ENCODE measurements at regions not wholly inside any gene's neighbourhood (a gene's known extent, or its start where the extent isn't known, plus 50 kb on each side); places are given as distances from the start of the nearest gene placed in this dataset.

DNA sequence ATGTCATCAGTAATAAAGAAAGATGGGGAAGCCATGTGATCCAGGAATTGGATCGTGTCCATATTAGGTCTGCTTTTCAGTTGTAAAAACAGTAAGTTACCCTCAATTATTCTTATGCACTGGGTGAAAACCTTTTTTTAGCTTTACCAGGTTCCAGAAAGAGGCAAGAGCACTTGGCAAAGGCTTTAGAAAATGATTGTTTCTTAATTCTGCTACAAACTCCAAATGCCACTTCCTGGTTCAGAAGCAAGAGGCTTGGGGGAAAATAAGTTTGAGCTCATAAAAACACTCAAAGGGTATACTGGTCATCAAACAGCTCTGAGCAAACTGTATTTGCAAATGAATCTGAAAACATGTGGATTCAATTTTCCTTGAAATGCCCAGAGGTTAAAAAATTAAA lies 615.6 kb downstream of the EBF1 start:
- TF ChIP-seq, protein P1, sequence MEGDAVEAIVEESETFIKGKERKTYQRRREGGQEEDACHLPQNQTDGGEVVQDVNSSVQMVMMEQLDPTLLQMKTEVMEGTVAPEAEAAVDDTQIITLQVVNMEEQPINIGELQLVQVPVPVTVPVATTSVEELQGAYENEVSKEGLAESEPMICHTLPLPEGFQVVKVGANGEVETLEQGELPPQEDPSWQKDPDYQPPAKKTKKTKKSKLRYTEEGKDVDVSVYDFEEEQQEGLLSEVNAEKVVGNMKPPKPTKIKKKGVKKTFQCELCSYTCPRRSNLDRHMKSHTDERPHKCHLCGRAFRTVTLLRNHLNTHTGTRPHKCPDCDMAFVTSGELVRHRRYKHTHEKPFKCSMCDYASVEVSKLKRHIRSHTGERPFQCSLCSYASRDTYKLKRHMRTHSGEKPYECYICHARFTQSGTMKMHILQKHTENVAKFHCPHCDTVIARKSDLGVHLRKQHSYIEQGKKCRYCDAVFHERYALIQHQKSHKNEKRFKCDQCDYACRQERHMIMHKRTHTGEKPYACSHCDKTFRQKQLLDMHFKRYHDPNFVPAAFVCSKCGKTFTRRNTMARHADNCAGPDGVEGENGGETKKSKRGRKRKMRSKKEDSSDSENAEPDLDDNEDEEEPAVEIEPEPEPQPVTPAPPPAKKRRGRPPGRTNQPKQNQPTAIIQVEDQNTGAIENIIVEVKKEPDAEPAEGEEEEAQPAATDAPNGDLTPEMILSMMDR (IDR thresholded peaks at IDR 0.05; ENCODE audit: insufficient read depth, low read length, poor library complexity, severe bottlenecking): no peak
- no peak for DNase-seq (ENCODE audit: low read depth)
- no peak overlapping the region for H3K4me3 ChIP-seq (ENCODE audit: low read depth, low read length)
- no peaks in the 10 kb centered on the region for H3K36me3 ChIP-seq (ENCODE audit: control insufficient read depth, insufficient read depth, low read length)
- H3K27me3 ChIP-seq (ENCODE audit: control insufficient read depth, insufficient read depth, low read length): no peaks in the 10 kb centered on the region

DNA sequence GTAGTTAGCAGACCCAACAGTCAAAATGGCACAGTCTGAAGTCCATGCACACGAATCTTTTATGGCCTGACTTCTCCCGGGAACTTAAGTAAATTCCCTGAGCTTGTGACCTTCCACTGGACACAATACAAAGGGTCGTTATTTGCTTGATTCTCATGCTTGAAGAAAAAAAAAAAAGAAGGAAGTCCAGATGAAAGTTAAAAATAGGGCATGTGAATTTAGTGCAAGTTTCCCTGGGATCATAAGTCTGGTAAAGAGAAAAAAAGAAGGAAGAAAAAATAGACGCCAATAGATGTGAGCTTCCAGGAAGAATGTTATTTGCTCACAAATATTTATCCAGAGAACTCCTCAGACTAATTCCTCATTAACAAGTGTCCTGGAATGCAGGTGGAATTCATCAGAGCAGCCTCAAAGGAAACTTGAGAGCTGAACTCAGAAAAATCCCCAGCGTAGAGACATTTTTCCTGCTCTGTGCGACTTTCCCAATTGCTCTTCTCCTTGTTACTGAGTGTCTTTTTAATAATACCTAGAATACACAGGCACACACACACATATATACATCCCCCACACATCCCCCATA lies 616.3 kb downstream of the EBF1 start:
- TF ChIP-seq, protein P1 (IDR thresholded peaks at IDR 0.05; ENCODE audit: insufficient read depth, low read length, poor library complexity, severe bottlenecking): no peak
- DNase-seq (ENCODE audit: low read depth): no peak
- H3K36me3 ChIP-seq (ENCODE audit: control insufficient read depth, insufficient read depth, low read length): no peaks in the 10 kb centered on the region
- H3K4me3 ChIP-seq (ENCODE audit: low read depth, low read length): no peak overlapping the region
- H3K27me3 ChIP-seq (ENCODE audit: control insufficient read depth, insufficient read depth, low read length): no peaks in the 10 kb centered on the region

DNA sequence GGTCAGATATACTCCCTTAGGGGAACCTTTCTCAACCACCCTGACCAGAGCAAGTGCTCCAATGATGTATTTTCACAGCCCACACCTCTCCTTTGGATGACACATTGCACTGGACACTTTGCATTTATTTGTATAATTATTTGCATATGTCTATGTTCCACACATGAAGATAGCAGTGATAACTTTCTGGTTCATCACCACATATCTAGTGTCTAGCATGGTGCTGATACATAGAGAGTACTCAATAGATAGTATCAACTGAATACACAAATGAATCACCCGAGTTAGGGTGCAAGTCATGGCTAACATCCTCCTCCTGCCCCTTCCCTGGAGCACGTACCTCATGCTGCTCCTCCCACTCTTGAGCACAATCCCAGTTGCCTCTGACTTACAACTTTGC lies 617.6 kb downstream of the EBF1 start:
- TF ChIP-seq, protein P1 (IDR thresholded peaks at IDR 0.05; ENCODE audit: insufficient read depth, low read length, poor library complexity, severe bottlenecking): no peak
- no peak for DNase-seq (ENCODE audit: low read depth)
- no peaks in the 10 kb centered on the region for H3K27me3 ChIP-seq (ENCODE audit: control insufficient read depth, insufficient read depth, low read length)
- no peak overlapping the region for H3K4me3 ChIP-seq (ENCODE audit: low read depth, low read length)
- H3K36me3 ChIP-seq (ENCODE audit: control insufficient read depth, insufficient read depth, low read length): no peaks in the 10 kb centered on the region

DNA sequence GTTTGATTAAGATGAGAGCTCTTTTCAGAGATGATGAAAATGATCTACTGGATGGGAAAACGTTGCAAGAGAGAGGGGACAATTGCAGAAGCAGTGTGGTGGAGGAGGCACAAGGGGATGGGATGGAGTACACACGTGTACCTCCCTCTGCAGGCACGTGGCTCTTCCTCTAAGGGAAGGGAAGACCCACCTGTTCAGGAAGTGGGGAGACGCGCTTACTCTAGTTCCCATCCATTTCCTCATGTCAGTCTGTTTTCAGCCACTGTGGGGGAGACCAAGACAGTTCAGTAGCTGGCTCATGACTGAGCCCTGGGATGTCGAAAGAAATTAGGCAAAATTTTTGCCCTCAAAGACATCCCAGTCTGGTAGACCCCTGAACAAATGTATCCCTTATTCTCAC lies 619.2 kb upstream of the CLINT1 start:
- H3K4me3 ChIP-seq (ENCODE audit: low read depth, low read length): no peak overlapping the region
- no peaks in the 10 kb centered on the region for H3K36me3 ChIP-seq (ENCODE audit: control insufficient read depth, insufficient read depth, low read length)
- no peak for DNase-seq (ENCODE audit: low read depth)
- H3K27me3 ChIP-seq (ENCODE audit: control insufficient read depth, insufficient read depth, low read length): no peaks in the 10 kb centered on the region
- TF ChIP-seq, protein P1 (IDR thresholded peaks at IDR 0.05; ENCODE audit: insufficient read depth, low read length, poor library complexity, severe bottlenecking): no peak

DNA sequence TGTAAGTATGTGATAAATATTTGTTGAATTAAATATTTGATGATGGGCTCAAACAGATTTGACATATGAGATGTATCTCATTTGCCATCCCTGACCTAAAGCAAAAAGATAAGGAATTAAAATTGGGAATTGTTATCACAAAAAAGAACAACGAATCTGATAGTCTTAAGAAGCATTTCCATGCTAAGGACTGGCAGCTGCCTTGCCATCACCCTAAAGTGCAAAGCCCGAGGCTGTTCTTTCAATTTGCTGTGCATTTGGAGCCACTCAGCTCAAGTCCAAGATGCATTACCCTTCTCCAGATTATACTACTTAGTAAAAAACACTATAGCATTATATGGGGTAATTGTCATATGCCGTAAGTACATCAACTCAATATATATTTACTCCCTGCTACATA lies 618.3 kb upstream of the CLINT1 start:
- H3K4me3 ChIP-seq (ENCODE audit: low read depth, low read length): no peak overlapping the region
- no peaks in the 10 kb centered on the region for H3K36me3 ChIP-seq (ENCODE audit: control insufficient read depth, insufficient read depth, low read length)
- TF ChIP-seq, protein P1 (IDR thresholded peaks at IDR 0.05; ENCODE audit: insufficient read depth, low read length, poor library complexity, severe bottlenecking): no peak
- no peaks in the 10 kb centered on the region for H3K27me3 ChIP-seq (ENCODE audit: control insufficient read depth, insufficient read depth, low read length)
- no peak for DNase-seq (ENCODE audit: low read depth)

DNA sequence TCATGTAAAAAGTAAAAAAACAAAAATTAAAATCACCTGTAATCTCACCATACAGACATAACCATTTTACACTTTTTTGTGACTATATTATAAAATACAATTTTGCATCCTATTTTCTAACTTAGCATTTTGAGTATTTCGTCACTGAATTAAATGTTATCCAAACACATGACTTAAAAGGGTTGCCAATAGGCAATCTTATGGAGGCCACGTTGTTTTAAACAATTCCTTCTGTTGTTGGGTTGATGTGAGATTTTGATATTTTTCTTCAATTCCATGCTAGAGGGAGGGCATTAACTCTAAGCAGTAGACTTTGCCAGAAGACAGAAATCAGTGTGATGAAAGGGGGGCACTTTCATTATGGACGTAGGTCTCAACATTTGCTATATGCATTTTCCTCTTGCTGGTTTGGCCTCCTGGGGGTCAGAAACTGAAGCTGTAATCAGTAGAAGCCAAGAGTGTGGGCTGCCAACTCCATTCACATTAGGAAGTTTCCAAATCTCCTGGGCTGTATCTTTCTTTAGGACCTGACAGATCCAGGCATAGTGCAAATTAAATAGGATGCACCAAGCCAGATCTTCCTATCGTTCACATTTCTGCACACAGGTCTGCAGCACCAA lies 614.2 kb upstream of the CLINT1 start:
- no peaks in the 10 kb centered on the region for H3K36me3 ChIP-seq (ENCODE audit: control insufficient read depth, insufficient read depth, low read length)
- no peak for DNase-seq (ENCODE audit: low read depth)
- H3K4me3 ChIP-seq (ENCODE audit: low read depth, low read length): no peak overlapping the region
- H3K27me3 ChIP-seq (ENCODE audit: control insufficient read depth, insufficient read depth, low read length): no peaks in the 10 kb centered on the region
- TF ChIP-seq, protein P1 (IDR thresholded peaks at IDR 0.05; ENCODE audit: insufficient read depth, low read length, poor library complexity, severe bottlenecking): no peak
